Glutamatergic neuron (in vitro differentiated cells): ENCODE measurements at regions not wholly inside any gene's neighbourhood (a gene's known extent, or its start where the extent isn't known, plus 50 kb on each side); places are given as distances from the start of the nearest gene placed in this dataset.
"Not testable (repeated sequence)": the region's sequence is repeated elsewhere in the genome, so short reads cannot be mapped to it uniquely, and the experiment has no call there.

ENCODE experiments used
- DNase-seq: peaks from one replicate; pipeline ENCODE4 v3.0.0; 2022
- H3K27ac Mint-ChIP-seq: one replicate; pipeline ENCODE4 v1.8.0; 2020; ENCODE audit warnings: mild to moderate bottlenecking, mixed read lengths, inconsistent platforms; ENCODE audit not compliant: unreplicated experiment
- H3K27me3 Mint-ChIP-seq: one replicate; pipeline ENCODE4 v1.8.0; 2020; ENCODE audit warnings: mild to moderate bottlenecking, moderate library complexity, mixed read lengths, inconsistent platforms; ENCODE audit not compliant: unreplicated experiment
- H3K36me3 Mint-ChIP-seq: one replicate; pipeline ENCODE4 v1.8.0; 2020; ENCODE audit warnings: mild to moderate bottlenecking, mixed read lengths, inconsistent platforms; ENCODE audit not compliant: unreplicated experiment
- H3K4me1 Mint-ChIP-seq: one replicate; pipeline ENCODE4 v1.8.0; 2020; ENCODE audit warnings: mild to moderate bottlenecking, low read depth, mixed read lengths, inconsistent platforms; ENCODE audit not compliant: unreplicated experiment
- H3K4me3 Mint-ChIP-seq: one replicate; pipeline ENCODE4 v1.8.0; 2020; ENCODE audit warnings: mild to moderate bottlenecking, mixed read lengths, inconsistent platforms; ENCODE audit not compliant: unreplicated experiment
- H3K9me3 Mint-ChIP-seq: one replicate; pipeline ENCODE4 v1.8.0; 2020; ENCODE audit warnings: mild to moderate bottlenecking, moderate library complexity, mixed read lengths, inconsistent platforms; ENCODE audit not compliant: unreplicated experiment
- TF ChIP-seq, protein P1 (sequence below): fragments of 200-600 bp; sonication (generic); IDR thresholded peaks from one replicate; pipeline ENCODE4 v1.5.0; 2021; ENCODE audit not compliant: partially characterized antibody, unreplicated experiment

DNA sequence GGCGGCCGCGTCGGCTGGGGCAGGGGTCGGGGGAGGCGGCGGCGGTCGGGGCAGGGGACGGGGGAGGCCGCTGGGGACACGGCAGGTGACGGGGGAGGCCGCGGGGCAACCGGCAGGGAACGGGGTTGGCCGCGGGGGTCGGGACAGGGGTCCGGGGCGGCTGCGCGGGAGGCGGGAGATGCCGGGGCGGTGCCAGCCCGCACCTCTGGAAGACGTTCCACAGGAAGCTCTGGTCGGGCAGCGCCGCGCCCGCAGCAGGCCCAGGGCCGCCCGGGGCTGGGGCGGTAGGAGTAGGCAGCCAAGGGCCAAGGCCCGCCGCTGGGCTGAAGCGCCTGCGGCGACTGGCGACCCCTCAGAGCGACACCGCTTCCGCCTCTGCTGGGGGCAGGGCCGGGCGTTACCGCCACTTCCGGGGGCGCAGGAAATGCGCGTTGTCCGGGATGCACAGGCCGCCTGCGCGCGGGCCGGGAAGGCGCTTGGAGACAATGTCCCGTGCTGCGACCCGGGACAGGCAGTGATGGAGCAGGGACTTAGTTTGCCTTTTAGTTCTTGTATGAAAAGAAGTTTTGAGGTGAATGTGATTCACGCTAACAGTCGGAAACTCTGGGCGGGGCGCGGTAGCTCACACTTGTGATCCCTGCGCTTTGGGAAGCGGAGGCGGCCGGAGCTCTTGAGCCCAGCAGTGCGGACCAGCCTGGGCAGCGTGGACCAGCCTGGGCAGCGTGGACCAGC is 110.0 kb upstream of the LPCAT1 start:
- peaks cover 6% of the 10 kb centered on the region for H3K27me3 Mint-ChIP-seq
- peak; percentile 92 for DNase-seq
- H3K4me3 Mint-ChIP-seq: peak overlapping the region; percentile 93
- TF ChIP-seq, protein P1, sequence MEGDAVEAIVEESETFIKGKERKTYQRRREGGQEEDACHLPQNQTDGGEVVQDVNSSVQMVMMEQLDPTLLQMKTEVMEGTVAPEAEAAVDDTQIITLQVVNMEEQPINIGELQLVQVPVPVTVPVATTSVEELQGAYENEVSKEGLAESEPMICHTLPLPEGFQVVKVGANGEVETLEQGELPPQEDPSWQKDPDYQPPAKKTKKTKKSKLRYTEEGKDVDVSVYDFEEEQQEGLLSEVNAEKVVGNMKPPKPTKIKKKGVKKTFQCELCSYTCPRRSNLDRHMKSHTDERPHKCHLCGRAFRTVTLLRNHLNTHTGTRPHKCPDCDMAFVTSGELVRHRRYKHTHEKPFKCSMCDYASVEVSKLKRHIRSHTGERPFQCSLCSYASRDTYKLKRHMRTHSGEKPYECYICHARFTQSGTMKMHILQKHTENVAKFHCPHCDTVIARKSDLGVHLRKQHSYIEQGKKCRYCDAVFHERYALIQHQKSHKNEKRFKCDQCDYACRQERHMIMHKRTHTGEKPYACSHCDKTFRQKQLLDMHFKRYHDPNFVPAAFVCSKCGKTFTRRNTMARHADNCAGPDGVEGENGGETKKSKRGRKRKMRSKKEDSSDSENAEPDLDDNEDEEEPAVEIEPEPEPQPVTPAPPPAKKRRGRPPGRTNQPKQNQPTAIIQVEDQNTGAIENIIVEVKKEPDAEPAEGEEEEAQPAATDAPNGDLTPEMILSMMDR: no peak
- peaks cover 9% of the 10 kb centered on the region for H3K9me3 Mint-ChIP-seq
- H3K4me1 Mint-ChIP-seq: peaks cover 13% of the 10 kb centered on the region
- H3K27ac Mint-ChIP-seq: peak overlapping the region; percentile 96
- no peaks in the 10 kb centered on the region for H3K36me3 Mint-ChIP-seq

DNA sequence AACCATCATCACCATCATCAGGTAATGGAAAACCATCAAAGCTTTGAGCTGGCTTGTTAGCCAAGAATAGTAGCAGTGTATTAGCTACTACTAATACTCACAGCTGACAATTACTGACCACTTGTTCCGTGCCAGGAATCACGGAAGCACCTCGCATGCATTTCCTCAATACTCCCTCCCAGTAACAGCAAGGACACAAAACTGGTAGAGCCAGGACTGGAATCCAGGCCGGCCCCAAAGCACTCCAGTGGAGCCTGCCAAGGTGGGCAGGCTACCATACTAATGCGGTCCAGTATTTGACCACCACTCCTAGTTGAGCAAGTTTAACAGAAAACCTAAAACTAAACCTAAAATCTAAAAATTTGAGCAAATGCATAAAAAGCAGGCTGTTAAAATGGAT is 107.2 kb upstream of the LPCAT1 start:
- H3K4me3 Mint-ChIP-seq, H3K9me3 Mint-ChIP-seq, DNase-seq, H3K36me3 Mint-ChIP-seq, H3K27ac Mint-ChIP-seq, H3K27me3 Mint-ChIP-seq: not testable (repeated sequence)
- H3K4me1 Mint-ChIP-seq: peaks cover 10% of the 10 kb centered on the region

DNA sequence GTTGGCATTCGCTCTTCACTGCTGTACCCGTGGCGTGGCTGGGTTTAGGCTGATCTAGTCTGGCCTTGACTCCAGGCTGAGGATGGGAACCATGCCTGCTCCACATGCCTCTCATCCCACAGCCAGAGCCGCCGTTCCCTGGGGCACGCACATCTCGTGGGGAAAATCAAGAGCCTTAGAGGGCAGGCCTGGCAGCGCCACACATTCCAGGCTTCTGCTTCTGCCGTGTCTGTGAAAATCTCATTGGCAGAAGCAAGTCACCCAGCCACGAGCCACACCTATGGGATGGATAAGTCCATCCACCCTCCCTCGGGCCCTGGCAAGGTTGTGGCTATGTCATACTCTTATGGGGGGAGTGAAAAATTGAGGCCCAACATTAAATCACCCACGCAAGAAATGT is 102.6 kb upstream of the LPCAT1 start:
- not testable (repeated sequence) for H3K27me3 Mint-ChIP-seq, H3K27ac Mint-ChIP-seq, H3K4me1 Mint-ChIP-seq, DNase-seq, H3K4me3 Mint-ChIP-seq
- Mint-ChIP-seq H3K9me3 (peaks cover 17% of the 10 kb centered on the region), H3K36me3 (peaks cover 33% of the 10 kb centered on the region)

DNA sequence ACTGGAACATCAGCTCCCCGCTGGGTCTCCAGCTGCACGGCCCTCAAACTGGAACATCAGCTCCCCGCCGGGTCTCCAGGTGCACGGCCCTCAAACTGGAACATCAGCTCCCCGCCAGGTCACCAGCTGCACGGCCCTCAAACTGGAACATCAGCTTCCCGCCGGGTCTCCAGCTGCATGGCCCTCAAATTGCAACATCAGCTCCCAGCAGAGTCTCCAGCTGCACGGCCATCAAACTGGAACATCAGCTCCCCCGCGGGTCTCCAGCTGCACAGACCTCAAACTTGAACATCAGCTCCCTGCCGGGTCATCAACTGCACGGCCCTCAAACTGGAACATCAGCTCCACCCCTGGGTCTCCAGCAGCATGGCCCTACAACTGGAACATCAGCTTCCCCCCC is 95.8 kb upstream of the LPCAT1 start:
- not testable (repeated sequence) for H3K27ac Mint-ChIP-seq, H3K4me1 Mint-ChIP-seq, DNase-seq, H3K4me3 Mint-ChIP-seq
- peaks cover 20% of the 10 kb centered on the region for H3K9me3 Mint-ChIP-seq
- H3K36me3 Mint-ChIP-seq: peaks cover 34% of the 10 kb centered on the region
- H3K27me3 Mint-ChIP-seq: peaks cover 11% of the 10 kb centered on the region

DNA sequence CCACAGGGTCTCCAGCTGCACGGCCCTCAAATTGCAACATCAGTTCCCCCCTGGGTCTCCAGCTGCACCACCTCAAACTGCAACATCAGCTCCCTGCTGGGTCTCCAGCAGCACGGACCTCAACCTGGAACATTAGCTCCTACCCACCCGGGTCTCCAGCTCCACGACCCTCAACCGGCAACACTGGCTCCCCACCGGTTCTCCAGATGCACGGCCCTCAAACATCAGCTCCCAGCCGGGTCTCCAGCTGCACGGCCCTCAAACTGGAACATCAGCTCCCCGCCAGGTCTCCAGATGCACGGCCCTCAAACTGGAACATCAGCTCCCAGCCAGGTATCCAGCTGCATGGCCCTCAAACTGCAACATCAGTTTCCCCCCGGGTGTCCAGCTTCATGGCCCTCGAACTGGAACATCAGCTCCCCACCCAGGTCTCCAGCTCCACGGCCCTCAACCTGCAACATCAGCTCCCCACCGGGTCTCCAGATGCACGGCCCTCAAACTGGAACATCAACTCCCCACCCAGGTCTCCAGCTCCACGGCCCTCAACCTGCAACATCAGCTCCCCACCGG is 94.6 kb upstream of the LPCAT1 start:
- not testable (repeated sequence) for H3K27ac Mint-ChIP-seq, H3K4me3 Mint-ChIP-seq, DNase-seq, H3K4me1 Mint-ChIP-seq, H3K27me3 Mint-ChIP-seq
- Mint-ChIP-seq H3K9me3 (peaks cover 14% of the 10 kb centered on the region), H3K36me3 (peaks cover 29% of the 10 kb centered on the region)

DNA sequence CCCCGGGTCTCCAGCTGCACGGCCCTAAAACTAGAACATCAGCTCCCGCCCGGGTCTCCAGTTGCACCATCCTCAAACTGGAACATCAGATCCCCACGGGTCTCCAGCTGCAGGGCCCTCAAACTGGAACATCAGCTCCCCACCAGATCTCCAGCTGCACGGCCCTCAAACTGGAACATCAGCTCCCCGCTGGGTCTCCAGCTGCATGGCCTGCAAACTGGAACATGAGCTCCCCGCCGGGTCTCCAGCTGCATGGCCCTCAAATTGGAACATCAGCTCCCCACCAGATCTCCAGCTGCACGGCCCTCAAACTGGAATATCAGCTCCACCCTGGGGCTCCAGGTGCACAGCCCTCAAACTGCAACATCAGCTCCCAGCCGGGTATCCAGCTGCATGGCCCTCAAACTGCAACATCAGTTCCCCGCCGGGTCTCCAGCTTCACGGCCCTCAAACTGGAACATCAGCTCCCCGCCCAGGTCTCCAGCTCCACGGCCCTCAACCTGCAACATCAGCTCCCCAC is 93.5 kb upstream of the LPCAT1 start:
- H3K4me3 Mint-ChIP-seq, H3K27ac Mint-ChIP-seq, DNase-seq, H3K4me1 Mint-ChIP-seq: not testable (repeated sequence)
- Mint-ChIP-seq H3K27me3 (peaks cover 11% of the 10 kb centered on the region), H3K36me3 (peaks cover 30% of the 10 kb centered on the region), H3K9me3 (peaks cover 21% of the 10 kb centered on the region)

- not testable (repeated sequence) for H3K4me3 Mint-ChIP-seq, H3K4me1 Mint-ChIP-seq, DNase-seq, H3K27me3 Mint-ChIP-seq
- peak overlapping the region; percentile 22 for H3K27ac Mint-ChIP-seq
- peaks cover 15% of the 10 kb centered on the region for H3K9me3 Mint-ChIP-seq
- peaks cover 29% of the 10 kb centered on the region for H3K36me3 Mint-ChIP-seq
Observed at GRCh38 chr5:1613515-1613914, 89.8 kb upstream of the LPCAT1 start.

GRCh38 chr5:1610526-1610925 is 86.8 kb upstream of the LPCAT1 start:
- H3K36me3 Mint-ChIP-seq: peaks cover 33% of the 10 kb centered on the region
- H3K4me1 Mint-ChIP-seq, H3K27me3 Mint-ChIP-seq, DNase-seq, H3K27ac Mint-ChIP-seq, H3K4me3 Mint-ChIP-seq: not testable (repeated sequence)
- H3K9me3 Mint-ChIP-seq: peaks cover 21% of the 10 kb centered on the region

DNA sequence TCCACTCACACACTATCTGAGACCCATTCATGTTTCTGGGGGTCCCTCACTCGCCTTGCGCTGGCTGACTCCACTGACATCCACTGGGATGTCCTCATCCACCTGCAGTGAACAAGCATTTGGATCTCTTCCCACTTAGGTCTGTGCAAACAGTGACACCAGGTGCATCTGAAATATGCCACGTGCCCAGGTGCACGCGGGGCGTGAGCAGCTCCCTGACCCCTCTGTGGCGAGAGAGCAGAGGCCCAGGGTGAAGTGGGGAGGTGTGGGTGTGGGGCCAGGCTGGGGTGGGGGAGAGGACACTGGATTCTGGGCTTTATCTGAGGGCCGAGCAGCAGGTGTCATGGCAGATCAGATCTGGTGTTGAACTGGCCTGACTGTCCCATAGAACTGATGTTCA is 85.4 kb upstream of the LPCAT1 start:
- H3K27me3 Mint-ChIP-seq: not testable (repeated sequence)

GRCh38 chr5:1608336-1608735 is 84.6 kb upstream of the LPCAT1 start:
- H3K4me1 Mint-ChIP-seq, DNase-seq, H3K27me3 Mint-ChIP-seq, H3K4me3 Mint-ChIP-seq, H3K27ac Mint-ChIP-seq: not testable (repeated sequence)
- peaks cover 19% of the 10 kb centered on the region for H3K9me3 Mint-ChIP-seq
- H3K36me3 Mint-ChIP-seq: peaks cover 40% of the 10 kb centered on the region

More for the DNA sequence above, 85.4 kb upstream of the LPCAT1 start:
- not testable (repeated sequence) for DNase-seq, H3K4me3 Mint-ChIP-seq, H3K4me1 Mint-ChIP-seq, H3K27ac Mint-ChIP-seq
- Mint-ChIP-seq H3K9me3 (peaks cover 21% of the 10 kb centered on the region), H3K36me3 (peaks cover 39% of the 10 kb centered on the region)

DNA sequence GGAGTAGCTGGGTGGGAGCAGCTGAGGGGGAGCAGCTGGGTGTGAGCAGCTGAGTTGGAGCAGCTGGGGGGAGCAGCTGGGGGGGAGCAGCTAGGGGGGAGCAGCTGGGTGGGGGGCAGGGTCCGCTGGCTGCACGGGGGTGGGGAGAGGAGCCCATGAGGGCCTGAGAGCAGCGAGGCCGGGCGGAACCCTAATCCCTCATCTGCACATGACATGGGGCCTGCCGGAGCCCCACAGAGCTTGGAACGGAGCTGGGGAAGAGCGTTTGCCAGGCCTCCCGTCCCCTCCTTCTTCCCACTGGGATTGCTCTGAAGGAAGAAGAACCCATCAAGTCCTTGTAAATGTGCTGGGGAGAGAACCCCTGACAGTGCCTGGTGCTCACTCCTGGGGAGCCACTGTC is 83.2 kb upstream of the LPCAT1 start:
- peaks cover 16% of the 10 kb centered on the region for H3K9me3 Mint-ChIP-seq
- not testable (repeated sequence) for DNase-seq, H3K27ac Mint-ChIP-seq, H3K27me3 Mint-ChIP-seq, H3K4me1 Mint-ChIP-seq, H3K4me3 Mint-ChIP-seq
- peaks cover 36% of the 10 kb centered on the region for H3K36me3 Mint-ChIP-seq
